ENCODE measurements at regions not wholly inside any gene's neighbourhood (a gene's known extent, or its start where the extent isn't known, plus 50 kb on each side); places are given as distances from the start of the nearest gene placed in this dataset.

DNA sequence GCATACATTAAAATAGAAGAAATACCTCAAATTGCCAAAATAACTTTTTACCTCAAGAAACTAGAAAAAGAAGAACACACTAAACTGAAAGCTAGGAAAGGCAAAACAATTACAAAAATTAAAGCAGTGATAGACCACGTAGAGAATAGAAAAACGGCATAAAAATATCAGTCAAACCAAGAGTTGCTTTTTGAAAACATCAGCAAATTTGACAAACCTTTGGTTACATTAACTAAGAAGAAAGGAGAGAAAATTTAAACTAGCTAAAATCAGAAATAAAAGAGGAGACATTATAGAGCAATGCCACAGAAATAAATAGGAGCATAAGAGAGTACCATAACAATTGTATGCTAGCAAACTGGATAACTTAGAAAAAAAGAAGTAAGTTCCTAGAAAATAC is 553.8 kb downstream of the CCER1 start:
- TF ChIP-seq, protein P1, sequence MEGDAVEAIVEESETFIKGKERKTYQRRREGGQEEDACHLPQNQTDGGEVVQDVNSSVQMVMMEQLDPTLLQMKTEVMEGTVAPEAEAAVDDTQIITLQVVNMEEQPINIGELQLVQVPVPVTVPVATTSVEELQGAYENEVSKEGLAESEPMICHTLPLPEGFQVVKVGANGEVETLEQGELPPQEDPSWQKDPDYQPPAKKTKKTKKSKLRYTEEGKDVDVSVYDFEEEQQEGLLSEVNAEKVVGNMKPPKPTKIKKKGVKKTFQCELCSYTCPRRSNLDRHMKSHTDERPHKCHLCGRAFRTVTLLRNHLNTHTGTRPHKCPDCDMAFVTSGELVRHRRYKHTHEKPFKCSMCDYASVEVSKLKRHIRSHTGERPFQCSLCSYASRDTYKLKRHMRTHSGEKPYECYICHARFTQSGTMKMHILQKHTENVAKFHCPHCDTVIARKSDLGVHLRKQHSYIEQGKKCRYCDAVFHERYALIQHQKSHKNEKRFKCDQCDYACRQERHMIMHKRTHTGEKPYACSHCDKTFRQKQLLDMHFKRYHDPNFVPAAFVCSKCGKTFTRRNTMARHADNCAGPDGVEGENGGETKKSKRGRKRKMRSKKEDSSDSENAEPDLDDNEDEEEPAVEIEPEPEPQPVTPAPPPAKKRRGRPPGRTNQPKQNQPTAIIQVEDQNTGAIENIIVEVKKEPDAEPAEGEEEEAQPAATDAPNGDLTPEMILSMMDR (IDR thresholded peaks at IDR 0.05; ENCODE audit: low read depth, low read length, missing control alignments): no peak

DNA sequence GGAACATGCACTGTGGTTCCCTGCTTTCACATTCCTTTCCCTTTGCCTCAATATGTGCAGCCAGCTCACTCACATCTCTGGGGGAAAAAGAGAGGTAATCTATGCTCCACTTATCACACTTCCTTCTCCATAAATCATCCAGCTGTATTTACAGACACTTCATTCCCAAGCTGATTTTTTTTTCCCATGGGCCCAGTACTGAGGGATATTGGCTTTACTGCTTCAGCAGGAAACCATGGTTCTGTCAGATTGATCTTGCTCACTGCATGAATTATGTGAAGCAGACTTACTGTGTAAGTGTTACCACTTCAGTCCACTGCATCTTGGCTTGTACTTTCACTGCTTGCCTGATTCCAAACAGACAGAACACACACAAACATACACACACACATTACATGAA is 555.6 kb downstream of the CCER1 start:
- TF ChIP-seq, protein P1 (IDR thresholded peaks at IDR 0.05; ENCODE audit: low read depth, low read length, missing control alignments): no peak
- no peak overlapping the region for H3K4me3 ChIP-seq (replicated peaks; ENCODE audit: low read depth, low read length)
- DNase-seq (ENCODE audit: extremely low read depth, low read depth): no peak

More for the DNA sequence above, 553.8 kb downstream of the CCER1 start:
- no peak overlapping the region for H3K4me3 ChIP-seq (replicated peaks; ENCODE audit: low read depth, low read length)
- DNase-seq (ENCODE audit: extremely low read depth, low read depth): no peak

DNA sequence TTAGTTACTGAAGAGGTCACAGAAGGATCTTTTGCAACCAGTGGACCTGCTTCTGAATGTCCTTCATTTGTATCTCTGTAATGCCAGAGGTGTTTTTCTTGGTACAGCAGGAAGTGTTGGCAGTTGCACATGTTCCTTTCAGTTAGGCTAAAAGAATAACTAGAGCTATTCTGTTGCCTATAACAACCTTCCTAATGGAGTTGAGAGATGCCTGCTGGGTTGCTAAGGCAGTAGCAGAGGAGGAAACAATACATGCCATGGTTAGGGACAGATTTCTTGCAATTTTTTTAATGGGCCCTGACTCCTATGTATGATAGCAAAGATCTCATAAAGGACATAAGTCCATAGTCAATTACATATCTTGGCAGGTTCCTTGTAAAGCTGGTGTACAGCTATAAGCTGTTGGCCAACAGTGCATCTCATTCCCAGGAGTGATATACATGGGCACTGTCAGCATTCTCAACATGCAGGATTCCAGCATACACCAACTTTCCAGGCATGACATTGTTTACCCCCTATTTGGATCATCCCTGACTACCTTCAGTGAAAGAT is 556.6 kb downstream of the CCER1 start:
- no peak overlapping the region for H3K4me3 ChIP-seq (replicated peaks; ENCODE audit: low read depth, low read length)
- DNase-seq (ENCODE audit: extremely low read depth, low read depth): no peak
- TF ChIP-seq, protein P1 (IDR thresholded peaks at IDR 0.05; ENCODE audit: low read depth, low read length, missing control alignments): no peak

DNA sequence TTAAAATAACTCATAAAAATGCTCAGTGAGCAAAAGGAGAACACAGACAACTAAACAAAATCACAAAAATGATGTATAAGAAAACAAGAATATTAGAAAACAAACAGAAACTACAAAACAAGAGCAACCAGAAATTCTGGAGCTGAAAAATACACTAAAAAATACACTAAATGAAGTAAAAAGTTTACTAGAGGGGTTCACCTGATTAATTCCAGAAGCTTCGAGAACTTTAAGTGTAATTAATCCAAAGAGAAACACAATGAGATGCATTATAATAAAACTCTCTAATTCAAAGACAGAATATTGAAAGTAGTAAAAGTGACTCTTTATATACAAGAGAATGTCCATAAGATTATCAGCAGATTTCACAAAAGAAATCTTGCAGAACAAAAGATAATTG is 558.4 kb downstream of the CCER1 start:
- no peak overlapping the region for H3K4me3 ChIP-seq (replicated peaks; ENCODE audit: low read depth, low read length)
- TF ChIP-seq, protein P1 (IDR thresholded peaks at IDR 0.05; ENCODE audit: low read depth, low read length, missing control alignments): no peak
- no peak for DNase-seq (ENCODE audit: extremely low read depth, low read depth)

DNA sequence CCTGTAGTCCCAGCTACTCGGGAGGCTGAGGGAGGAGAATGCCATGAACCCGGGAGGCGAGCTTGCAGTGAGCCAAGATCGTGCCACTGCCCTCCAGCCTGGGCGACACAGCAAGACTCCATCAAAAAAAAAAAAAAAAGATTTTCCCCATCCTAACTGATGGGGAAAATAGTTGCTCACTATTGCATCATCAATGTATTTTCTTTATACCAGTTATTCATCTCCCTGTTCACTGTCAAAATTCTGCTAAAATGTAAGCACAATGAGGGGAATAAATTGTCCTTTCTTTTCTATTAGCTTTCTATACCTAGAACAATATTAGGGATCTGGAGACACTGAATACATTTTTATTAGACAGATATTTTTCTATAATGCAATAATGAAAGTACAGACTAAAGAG is 561.3 kb downstream of the CCER1 start:
- DNase-seq (ENCODE audit: extremely low read depth, low read depth): no peak
- TF ChIP-seq, protein P1 (IDR thresholded peaks at IDR 0.05; ENCODE audit: low read depth, low read length, missing control alignments): no peak
- no peak overlapping the region for H3K4me3 ChIP-seq (replicated peaks; ENCODE audit: low read depth, low read length)

DNA sequence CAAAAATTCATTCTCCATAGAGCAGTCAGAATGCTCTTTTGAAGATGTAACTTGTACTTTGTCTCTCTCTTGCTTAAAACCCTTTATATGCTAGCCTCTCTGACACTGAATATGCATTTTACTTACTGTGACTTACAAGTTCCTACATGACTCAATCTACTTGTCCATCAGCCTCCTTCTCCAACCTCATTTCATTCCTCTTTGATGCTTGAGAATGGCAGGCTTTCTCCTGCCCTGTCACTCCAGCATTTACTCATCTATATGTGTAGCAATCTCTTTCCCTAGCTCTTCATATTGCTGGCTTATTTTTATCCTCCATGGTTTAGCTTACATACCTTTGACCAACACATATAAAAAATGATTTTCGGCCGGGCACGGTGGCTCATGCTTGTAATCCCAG is 561.9 kb downstream of the CCER1 start:
- no peak for DNase-seq (ENCODE audit: extremely low read depth, low read depth)
- TF ChIP-seq, protein P1 (IDR thresholded peaks at IDR 0.05; ENCODE audit: low read depth, low read length, missing control alignments): no peak
- no peak overlapping the region for H3K4me3 ChIP-seq (replicated peaks; ENCODE audit: low read depth, low read length)

DNA sequence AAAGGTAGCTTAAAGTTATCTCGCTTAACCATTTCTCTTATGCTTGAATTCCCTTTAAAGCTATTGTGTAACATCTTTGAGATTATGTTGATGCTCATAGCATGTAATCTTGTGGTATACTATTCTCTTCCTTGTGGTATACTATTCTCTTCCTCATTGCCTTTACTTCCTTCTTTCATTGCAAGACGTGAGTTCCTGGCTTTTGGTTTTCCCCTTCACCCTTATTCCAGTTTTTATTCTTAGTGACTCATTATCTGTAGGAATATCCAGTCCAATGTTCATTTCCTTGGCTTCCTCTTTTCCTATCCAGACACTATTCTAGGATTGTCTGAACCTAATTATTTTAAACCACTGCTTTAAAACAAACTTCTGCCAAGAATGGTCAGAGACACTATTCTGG is 564.0 kb downstream of the CCER1 start:
- DNase-seq (ENCODE audit: extremely low read depth, low read depth): no peak
- TF ChIP-seq, protein P1 (IDR thresholded peaks at IDR 0.05; ENCODE audit: low read depth, low read length, missing control alignments): no peak
- H3K4me3 ChIP-seq (replicated peaks; ENCODE audit: low read depth, low read length): no peak overlapping the region
